ENCODE measurements at regions not wholly inside any gene's neighbourhood (a gene's known extent, or its start where the extent isn't known, plus 50 kb on each side); places are given as distances from the start of the nearest gene placed in this dataset.
"Not testable (repeated sequence)": the region's sequence is repeated elsewhere in the genome, so short reads cannot be mapped to it uniquely, and the experiment has no call there.

DNA sequence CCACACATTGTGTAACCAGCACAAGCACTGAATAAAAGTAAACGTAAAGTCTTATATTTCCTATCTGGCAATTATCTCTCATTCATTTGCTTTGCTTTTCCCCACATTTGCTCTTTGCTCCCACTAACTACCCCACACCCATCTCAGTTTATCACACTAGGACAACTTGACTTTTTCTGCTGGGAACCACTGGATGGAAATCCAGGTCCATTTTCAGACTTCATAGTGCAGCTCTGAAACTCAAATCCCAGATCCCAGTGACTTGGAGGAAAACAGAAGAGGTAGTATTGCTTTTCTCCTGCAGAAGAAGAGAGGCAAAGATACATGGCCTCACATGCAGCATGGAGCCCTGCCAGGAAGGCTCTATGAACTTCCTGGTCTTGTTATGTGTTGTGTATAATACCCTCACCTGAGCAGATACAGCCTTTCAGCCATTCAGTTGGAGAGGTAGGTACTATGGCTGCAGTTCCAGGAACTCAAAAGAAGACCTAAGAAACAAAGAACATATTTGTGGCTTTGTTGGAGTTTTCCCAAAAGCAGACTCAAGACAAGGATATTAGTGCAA, 90.0 kb upstream of the NIPBL start:
- no peak for DNase-seq

DNA sequence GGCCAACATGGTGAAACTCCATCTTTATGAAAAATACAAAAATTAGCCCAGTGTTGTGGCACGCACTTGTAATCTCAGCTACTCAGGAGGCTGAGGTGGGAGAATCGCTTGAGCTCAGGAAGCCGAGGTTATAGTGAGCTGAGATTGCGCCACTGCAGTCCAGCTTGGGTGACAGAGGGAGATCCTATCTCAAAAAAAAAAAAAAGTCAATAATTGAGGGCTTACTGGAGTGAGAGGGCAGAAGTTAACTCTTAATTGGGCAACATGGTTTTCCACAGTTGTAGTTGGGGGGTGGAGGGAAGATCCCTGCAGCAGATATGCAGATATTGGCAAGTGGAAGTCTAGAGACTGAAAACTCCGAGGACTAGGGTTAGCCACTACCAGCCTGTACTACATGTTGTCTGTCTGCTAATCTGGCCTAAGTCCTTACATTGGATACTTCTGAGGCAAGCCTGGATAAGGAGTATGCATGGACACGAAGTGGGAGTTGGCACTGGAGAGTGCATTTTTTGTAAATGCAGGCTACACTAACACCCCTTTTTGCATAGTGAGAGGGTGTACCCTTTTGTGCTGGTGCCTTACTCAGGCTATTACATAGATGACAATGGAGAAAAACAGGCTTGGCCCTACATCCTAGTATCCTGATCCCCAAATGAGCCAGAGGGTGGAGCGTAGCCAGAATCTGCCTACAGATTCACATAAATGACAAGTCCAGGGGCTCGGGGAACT, 89.0 kb upstream of the NIPBL start:
- no peak for DNase-seq

DNA sequence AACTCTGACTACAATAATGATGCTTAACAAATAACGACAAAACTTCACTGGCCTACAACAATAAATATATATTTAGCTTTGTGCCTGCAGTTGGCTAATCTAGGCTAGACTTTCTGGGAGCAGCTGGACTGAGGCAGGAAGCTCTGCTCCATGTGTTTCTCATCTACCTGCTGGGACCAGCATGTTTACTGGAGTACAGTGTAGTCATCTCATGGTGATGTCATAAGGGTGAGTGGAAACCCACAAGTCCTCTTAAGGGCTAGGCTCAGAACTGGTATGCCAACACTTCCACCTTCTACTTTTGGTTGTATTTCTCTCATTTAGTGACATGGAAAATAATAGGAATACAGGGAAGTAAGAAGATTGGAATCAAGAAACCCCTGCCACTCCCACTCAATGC, 85.7 kb upstream of the NIPBL start:
- no peak for DNase-seq

DNA sequence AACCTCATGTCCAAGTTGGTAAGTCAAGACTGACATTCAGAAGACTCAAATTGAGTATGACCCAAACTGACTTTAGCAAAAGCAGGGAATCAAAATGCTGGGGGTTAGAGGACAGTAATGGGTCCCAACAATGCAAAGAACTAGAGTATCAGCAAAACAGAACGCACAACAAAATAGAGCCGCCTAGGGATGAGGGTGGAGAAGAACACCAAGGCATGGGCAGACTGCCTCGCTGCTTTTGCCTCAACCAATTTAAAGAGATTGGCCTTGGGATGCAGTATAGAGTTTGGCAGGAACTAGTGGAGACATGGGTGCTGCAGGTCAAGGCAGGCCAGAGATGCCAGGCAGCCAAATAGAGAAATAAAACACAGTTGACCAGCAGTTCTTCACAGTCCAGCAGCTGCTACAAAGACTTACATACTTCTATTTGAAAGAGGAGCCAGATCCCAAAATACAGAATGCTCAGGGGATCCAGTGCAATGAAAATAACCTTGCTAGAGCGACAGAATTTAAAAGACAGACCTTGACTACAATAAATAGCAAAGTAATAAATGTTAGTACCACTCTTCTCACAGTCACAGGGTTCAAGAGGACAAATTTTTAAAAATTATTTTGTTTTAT, 83.9 kb upstream of the NIPBL start:
- no peak for DNase-seq

DNA sequence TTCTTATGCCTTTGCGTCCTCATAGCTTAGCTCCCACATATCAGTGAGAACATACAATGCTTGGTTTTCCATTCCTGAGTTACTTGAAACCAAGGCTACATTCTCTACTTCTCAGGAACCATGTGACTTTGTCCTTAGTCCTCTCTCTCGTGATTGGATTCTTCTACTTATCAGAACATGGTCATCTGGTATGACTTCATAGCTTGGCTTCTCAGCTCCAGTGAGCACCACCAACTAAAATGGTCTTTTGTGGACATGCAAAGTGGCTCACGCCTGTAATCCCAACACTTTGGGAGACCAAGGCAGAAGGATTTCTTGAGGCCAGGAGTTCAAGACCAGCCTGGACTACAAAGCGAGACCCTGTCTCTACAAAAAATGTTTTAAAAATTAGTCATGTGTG, 81.2 kb upstream of the NIPBL start:
- DNase-seq, result no peak

DNA sequence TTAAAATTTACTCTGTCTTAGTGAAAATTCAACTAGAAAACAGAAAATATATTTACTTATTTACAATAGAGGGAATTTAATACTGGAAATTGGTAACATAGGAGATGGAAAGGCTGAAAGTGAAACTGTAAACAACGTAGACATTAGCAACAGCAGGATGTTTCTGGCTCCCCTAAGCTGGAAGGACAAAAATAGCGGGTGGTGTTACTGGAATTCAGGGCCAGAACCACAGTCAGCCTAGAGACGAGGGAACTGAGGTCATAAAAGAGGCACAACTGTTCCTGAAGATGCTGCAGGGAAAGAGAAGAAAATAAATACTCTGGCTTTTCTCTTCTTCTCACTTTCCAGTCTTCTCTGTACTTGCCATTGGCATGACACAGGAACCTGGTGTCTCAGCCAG, 80.4 kb upstream of the NIPBL start:
- no peak for DNase-seq

DNA sequence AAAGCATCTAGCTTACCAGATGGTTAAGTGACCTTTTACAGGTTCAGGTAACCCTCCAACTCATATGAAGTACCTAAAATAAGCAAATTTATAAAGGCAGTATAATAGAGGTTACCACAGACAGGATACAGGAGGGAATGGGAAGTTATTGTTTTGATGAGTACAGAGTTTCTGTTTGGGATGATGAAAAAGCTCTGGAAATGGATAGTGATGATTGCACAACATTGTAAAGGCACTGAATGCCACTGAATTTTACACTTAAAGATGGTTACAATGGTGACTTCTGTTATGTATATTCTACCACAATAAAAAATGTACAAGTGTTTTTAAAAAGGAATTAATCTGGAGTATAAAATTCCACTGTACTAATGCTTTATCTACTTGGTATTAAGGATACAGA, 75.0 kb upstream of the NIPBL start:
- DNase-seq, result no peak

DNA sequence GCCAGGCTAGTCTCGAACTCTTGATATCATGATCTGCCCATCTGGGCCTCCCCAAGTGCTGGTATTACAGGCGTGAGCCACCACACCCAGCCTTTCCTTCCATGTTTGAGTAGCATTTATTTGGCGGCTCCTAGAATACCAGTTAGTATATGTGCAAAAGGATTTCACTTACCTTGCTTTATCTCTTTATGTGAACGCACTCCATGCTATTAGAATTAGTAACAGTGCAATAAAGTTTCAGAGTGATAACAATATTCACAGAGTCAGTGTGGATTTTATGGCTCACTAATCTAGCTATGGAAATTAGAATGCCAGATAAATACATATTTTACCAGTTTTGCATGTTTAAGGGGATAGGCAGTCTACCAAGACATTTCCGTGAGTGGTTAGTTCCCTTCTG, 74.4 kb upstream of the NIPBL start:
- no peak for DNase-seq

DNA sequence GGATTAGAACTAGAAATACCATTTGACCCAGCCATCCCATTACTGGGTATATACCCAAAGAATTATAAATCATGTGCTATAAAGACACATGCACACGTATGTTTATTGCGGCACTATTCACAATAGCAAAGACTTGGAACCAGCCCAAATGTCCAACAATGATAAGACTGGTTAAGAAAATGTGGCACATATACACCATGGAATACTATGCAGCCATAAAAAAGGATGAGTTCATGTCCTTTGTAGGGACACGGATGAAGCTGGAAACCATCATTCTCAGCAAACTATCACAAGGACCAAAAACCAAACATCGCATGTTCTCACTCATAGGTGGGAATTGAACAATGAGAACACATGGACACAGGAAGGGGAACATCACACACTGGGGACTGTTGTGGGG, 63.3 kb upstream of the NIPBL start:
- not testable (repeated sequence) for DNase-seq

DNA sequence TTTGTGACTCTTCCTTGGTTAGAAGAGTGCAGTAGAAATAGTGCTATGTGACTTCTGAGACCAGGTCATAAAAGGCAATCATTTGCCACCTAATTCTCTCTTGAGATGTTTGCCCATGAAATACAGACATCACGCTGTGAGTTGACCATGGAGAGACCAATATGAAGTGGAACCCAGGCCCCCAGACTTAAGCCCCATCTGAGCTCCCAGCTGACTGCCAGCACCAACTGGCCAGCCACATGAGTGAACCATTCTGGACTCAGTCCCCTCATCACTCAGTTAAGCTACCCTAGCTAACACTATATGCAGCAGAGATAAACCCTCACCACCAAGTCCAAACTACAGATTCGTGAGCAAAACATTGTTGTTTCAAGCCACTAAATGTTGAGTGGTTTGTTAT, 60.7 kb upstream of the NIPBL start:
- DNase-seq, result no peak

DNA sequence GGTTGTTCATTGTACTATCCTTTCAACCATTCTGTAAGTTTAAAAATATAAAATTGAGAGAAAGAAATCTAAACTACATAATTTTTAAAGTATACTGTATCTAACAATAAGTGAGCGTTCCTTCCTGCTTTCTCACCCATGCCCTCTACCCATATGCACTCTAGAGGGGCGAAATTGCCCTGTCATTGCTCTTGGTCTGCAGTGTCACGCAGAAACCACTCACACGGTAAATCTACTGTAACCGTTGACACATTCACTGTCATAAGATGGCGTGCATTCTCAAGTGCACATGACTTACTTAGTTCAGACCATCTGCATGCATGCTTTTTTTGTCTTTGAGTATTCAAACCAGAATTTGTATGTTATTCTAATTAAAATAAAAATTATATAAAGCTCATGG, 55.7 kb upstream of the NIPBL start:
- no peak for DNase-seq

DNA sequence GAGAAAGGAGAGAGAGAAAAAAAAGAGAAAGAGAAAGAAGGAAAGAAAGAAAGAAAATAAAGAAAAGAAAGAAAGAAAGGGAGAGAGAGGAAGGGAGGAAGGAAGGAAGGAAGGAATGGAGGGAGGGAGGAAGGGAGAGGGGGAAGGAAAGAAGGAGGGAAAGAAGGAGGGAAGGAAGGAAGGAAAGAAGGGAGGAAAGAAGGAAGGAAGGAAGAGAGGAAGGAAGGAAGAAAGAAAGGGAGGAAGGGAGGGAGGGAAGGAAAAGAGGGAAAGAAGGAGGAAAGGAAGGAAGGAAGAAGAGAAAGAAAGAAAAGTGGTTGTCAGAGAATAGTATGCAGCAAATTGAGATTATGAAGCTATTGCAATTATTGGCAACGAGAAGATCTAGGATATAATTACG, 49.9 kb upstream of the NIPBL start:
- no peak for DNase-seq

All from activated effector memory CD4-positive, alpha-beta T cell treated with Interleukin-2 at 50 U/mL for 16 hours (primary cell).